Stimulated activated CD4-positive, alpha-beta T cell treated with anti-CD3 and anti-CD28 coated beads, Interleukin-12 subunit alpha, Interleukin-12 subunit beta, amount 100 ng/mL, for 48 hours (primary cell): ENCODE measurements at regions not wholly inside any gene's neighbourhood (a gene's known extent, or its start where the extent isn't known, plus 50 kb on each side); places are given as distances from the start of the nearest gene placed in this dataset.
"Not testable (repeated sequence)": the region's sequence is repeated elsewhere in the genome, so short reads cannot be mapped to it uniquely, and the experiment has no call there.

Experiments used
- DNase-seq, 3 donors: peaks; one replicate each; pipeline ENCODE4 v3.0.0-alpha.2; 2020; ENCODE audit warnings: low read depth in 2 of 3, low spot score in 1 of 3

- DNase-seq, result no peak
Observed at GRCh38 chr12:24679126-24679525, 269.8 kb downstream of the BCAT1 start.

DNA sequence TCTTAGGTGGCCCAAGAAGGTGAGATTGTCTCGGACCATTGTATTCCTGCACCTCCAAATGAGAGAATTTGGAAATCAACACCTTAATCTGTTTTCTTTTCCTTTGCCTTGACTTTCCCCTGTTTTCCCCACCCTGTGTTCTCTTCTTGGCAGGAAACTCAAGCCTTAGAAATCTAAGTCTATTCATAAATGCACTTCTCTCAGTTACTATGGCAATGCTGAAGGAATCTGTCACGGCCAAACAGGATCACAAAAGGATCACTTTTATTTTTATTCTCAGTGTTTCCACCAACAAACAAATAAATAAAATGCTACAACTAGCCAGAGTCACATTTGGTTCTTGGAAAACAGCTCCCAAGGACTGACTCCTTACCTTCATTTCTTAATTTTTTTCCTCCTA, 270.5 kb downstream of the BCAT1 start:
- DNase-seq, result no peak

GRCh38 chr12:24668563-24668962, 280.3 kb downstream of the BCAT1 start:
- DNase-seq, result no peak

- no peak for DNase-seq
Observed at GRCh38 chr12:24664161-24664880, 284.6 kb downstream of the BCAT1 start.

DNA sequence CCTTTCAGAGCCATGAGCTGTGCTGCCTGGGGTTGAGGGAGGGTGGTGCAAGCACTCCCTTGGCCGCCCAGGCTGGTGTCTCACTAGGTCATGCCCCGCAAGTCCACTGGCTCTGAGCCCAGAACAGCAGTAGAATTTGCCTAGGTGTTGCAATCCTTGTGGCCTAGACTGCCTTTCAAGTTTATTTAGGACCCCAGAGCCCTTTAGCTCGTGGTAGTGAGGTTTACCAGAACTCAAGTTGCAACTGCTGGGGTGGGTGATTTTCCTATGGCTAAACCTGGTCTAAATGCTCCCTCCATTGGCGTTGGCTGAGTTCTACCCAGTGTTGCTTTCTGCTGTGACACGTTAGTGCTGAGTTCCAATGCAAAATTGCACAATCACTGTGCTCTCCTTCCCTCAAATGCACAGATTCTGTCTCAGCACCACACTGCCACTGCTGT, 287.2 kb downstream of the BCAT1 start:
- DNase-seq, result no peak

GRCh38 chr12:24659016-24659415, 289.9 kb downstream of the BCAT1 start:
- DNase-seq, result no peak

DNA sequence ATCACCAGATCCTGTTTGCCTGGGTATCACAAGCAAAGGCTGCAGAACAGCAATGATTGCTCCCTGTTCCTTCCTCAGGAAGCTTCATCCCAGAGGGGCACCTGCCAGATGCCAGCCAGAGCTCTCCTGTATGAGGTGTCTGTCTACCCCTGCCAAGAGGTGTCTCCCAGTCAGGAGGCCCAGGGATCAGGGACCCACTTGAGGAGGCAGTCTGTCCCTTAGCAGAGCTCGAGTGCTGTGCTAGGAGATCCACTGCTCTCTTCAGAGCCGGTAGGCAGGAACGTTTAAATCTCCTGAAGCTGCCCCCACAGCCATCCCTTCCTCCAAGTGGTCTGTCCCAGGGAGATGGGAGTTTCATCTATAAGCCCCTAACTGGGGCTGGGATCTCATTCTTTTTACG, 294.6 kb downstream of the BCAT1 start:
- DNase-seq, result not testable (repeated sequence)

GRCh38 chr12:24649634-24650033, 299.3 kb downstream of the BCAT1 start:
- no peak for DNase-seq

- no peak for DNase-seq
Observed at GRCh38 chr12:24649209-24649608, 299.7 kb downstream of the BCAT1 start.

GRCh38 chr12:24645254-24645653, 303.6 kb downstream of the BCAT1 start:
- no peak for DNase-seq

DNA sequence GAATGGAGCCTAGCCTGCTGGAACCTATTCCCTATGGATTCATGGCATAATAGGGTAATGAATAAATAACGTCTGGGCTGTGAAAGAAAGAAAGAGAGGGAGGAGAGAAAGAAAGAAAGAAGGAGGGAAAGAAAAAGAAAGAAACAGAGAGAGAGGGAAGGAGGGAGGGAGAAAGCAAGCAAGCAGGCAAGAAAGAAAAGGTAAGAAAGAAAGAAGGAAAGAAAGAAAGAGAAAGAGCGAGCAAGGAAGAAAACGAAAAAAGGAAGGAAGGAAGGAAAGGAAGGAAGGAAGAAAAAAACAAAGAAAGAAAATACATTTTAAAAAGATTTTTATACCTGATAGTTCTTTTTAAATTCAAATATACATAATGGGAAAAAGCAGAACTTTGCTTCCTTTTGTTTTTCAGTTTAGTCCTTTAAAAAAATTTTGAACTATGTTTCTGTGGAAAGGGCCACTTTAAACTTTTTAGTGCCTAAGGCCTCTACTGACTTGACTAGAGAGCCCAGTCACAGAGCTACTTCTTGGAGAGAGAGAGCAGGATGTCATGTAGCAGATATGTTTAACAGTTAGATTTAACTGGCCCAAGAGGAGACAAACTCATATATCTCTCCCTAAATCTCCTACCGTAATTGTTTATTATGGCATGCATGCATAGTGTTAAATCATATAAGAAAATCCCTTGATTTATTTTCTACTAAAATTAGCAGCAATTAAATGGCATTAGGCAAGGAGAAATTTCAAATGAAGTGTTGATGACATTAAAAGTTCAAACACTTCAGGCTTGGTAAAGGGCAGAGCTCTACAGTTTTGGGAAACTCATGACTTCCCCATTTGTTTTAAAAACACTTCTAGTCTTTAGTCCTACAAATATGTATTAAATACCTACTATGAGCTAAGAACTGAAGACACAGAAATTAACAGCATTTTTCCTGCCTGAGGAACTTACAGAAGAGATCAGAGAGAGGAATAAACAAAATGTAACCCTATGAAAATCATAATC, 305.5 kb downstream of the BCAT1 start:
- no peak for DNase-seq

DNA sequence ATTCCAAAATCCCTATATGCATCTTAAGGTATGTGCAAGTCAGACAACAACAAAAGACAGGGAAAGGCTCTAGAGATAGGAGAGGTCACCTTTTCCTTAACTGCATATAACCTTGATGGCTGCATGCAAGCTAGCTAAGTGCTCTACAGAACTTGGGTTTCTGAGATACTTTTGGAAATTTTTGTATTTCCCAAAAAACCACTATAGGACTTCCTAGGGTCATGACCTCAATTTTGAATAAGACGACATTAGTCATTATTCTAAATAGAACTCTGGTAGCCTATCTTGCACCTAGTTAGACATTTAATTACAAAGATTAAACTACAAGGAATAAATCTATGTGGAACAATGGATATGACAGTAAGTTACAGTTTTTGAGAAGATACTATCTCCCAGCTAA, 309.3 kb downstream of the BCAT1 start:
- no peak for DNase-seq

- no peak for DNase-seq
Observed at GRCh38 chr12:24632466-24632865, 316.4 kb downstream of the BCAT1 start.

DNA sequence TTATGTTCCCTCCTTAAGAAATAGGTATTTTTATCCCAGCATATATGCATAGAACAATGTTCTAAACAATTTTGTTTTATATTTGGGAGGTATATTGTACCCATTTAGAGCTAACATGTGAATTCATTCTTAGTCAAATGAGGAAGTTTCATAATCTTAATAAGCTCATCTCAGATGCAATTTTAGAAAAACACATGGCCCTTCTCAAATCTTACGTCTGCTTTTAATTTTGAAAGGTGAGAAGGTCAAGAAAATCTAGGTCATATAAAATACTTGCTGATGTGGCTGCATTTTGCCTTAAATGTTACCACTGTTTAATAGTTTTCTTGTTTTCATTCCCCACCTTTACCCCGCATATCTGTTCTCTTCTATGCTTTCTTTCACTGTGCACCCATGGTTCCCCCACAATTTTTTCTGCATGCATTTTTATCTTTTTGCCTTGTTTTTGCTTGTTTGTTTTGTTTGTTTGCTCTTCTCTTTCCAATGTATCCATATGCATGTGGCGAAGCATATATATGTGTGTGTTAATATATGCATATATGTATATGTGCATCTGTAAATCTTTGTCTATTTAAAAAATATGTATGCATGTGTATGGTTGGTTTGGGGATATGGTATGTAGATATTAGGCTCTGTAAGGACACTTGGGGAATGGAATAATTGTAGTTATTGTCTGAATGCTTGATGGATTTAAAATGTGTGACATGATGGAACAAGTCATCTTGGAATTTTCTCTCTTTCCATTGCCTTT, 317.1 kb downstream of the BCAT1 start:
- no peak for DNase-seq

DNA sequence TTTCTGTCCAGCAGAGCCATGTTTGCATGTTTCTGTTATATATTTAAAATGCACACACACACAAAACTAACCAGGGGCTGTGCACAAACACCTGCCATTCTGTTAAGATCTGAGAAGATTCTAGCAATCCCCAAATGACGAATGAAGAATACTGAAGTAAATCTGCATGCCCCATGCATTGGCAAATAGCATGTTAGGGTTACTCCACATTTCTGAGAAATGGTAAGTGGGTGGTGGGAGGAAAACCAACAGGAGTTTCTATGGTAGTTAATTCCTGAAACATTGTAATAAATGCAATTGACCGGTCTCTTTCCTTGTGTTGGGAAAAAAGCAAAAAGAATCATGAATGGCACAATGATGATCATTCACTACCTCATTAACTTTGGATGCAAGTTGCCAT, 318.0 kb downstream of the BCAT1 start:
- no peak for DNase-seq

DNA sequence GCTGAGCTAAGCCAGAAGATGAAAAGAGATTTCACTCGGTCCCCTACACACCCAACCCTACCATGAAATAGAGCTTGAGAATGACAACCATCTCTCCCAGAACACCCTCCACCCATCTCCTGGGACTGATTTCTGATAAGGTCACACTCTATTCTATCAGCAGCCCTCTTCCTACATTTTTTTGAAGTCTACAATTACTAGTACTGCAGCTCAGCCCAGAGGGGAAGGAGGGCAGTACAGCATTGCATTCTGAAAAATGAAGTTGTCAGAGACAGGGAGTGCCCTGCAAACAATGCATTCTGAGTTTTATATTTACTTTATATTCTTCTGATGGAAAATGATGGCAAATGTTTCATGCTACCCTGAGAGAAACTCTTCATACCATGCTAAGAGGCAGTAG, 318.5 kb downstream of the BCAT1 start:
- no peak for DNase-seq

- no peak for DNase-seq
Observed at GRCh38 chr12:24625103-24625502, 323.8 kb downstream of the BCAT1 start.

DNA sequence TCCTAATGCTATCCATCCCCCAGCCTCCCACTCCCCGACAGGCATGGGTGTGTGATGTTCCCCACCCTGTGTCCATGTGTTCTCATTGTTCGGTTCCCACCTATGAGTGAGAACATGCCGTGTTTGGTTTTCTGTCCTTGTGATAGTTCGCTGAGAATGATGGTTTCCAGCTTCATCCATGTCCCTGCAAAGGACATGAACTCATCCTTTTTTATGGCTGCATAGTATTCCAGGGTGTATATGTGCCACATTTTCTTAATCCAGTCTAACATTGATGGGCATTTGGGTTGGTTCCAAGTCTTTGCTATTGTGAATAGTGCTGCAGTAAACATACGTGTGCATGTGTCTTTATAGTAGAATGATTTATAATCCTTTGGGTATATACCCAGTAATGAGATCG, 328.9 kb downstream of the BCAT1 start:
- DNase-seq, result not testable (repeated sequence)

DNA sequence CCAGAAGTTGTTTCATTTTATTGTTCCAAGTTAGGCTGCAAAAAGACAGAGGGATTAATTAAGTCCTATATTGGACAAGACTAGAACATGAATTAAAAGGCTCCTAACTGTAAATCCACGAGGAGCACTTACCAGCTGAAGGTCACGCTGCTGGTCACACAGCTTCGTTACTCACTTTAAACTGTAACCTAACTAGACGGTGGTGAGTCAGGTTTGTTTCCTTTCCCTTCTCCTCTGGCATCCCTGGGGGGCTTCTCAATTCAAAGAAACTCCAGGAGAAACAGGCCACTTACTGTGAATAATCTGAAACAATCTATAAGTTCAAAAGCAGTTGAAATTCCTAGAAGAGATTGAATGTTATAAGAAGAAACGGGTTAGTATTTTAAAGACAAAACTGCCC, 331.4 kb downstream of the BCAT1 start:
- DNase-seq, result no peak

GRCh38 chr12:24615967-24616411, 332.9 kb downstream of the BCAT1 start:
- DNase-seq, result no peak

DNA sequence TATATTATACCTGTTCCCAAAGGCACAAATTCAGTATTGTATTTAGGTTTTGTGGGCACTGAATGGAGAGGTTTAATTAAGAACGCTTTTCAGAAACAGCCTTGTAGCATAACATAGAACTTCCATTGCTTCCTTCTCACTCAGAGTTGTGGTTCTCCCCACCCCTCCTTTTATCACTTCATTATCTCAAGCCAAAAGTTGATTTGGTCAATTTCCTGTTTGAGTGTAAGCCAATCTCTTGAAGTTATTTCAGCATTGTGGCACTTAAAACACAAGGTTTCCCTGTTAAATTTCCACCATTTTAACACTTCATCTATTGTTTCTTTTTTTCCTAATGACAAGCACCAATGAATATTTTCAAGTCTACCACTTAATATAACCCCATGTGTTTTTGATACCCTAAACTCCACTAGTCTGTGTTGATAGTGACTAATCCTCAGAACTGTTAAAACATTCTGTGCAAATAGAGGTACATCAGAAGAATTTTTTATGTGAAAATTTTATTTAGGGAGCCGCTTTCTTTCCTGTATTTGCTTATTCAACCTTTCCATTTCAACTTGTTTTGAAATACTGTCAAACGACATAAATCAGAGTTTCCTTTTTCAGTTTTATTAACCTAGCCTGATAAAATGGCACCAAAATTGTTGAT, 340.1 kb downstream of the BCAT1 start:
- DNase-seq, result no peak
